ENCODE measurements at regions not wholly inside any gene's neighbourhood (a gene's known extent, or its start where the extent isn't known, plus 50 kb on each side); places are given as distances from the start of the nearest gene placed in this dataset.

- peak overlapping the region; percentile 43 for H3K27ac Mint-ChIP-seq (ENCODE audit: unreplicated experiment)
- no peaks in the 10 kb centered on the region for H3K9me3 Mint-ChIP-seq (ENCODE audit: unreplicated experiment)
- no peak for TF ChIP-seq EZH2 (IDR thresholded peaks at IDR 0.05; ENCODE audit: insufficient read depth, low read length)
- TF ChIP-seq CTCF (IDR thresholded peaks at IDR 0.05; ENCODE audit: insufficient read depth, low read depth, low read length) = no peak
- Histone ChIP-seq H3K79me2 (ENCODE audit: insufficient read depth, low read length) (no peaks in the 10 kb centered on the region), H2AFZ (ENCODE audit: low read depth, low read length) (no peak overlapping the region), H3K27me3 (ENCODE audit: insufficient read depth, low read length) (no peaks in the 10 kb centered on the region), H3K36me3 (ENCODE audit: insufficient read depth, low read length) (no peaks in the 10 kb centered on the region), H3K4me3 (ENCODE audit: insufficient read depth, low read depth, low read length) (no peak overlapping the region), H3K9ac (ENCODE audit: low read length) (no peak overlapping the region), H4K20me1 (ENCODE audit: insufficient read depth, low read length) (no peaks in the 10 kb centered on the region), H3K27ac (ENCODE audit: low read depth, low read length) (no peak overlapping the region), H3K4me2 (ENCODE audit: low read length) (peak overlapping the region; percentile 30), H3K4me1 (ENCODE audit: insufficient read depth, low read length) (peaks cover 23% of the 10 kb centered on the region), H3K9me3 (ENCODE audit: insufficient read depth, low read depth, low read length) (no peaks in the 10 kb centered on the region)
- H3K4me1 Mint-ChIP-seq (ENCODE audit: low read depth, unreplicated experiment) = peaks cover 37% of the 10 kb centered on the region
- DNase-seq (ENCODE audit: low read depth) (no peak), FAIRE-seq (no peak)
- H3K36me3 Mint-ChIP-seq (ENCODE audit: low read depth, unreplicated experiment) = peaks cover 2% of the 10 kb centered on the region
- H3K4me3 Mint-ChIP-seq (ENCODE audit: unreplicated experiment) = no peak overlapping the region
- H3K27me3 Mint-ChIP-seq (ENCODE audit: low read depth, unreplicated experiment) = peaks cover 2% of the 10 kb centered on the region
Observed at GRCh38 chr13:40059540-40060232, 404.2 kb downstream of the COG6 start.

GRCh38 chr13:40060296-40061007 is 405.0 kb downstream of the COG6 start:
- Histone ChIP-seq H3K4me2 (ENCODE audit: low read length) (peak overlapping the region; percentile 30), H2AFZ (ENCODE audit: low read depth, low read length) (no peak overlapping the region), H3K27me3 (ENCODE audit: insufficient read depth, low read length) (no peaks in the 10 kb centered on the region), H4K20me1 (ENCODE audit: insufficient read depth, low read length) (no peaks in the 10 kb centered on the region), H3K36me3 (ENCODE audit: insufficient read depth, low read length) (no peaks in the 10 kb centered on the region), H3K27ac (ENCODE audit: low read depth, low read length) (no peak overlapping the region), H3K79me2 (ENCODE audit: insufficient read depth, low read length) (no peaks in the 10 kb centered on the region), H3K9me3 (ENCODE audit: insufficient read depth, low read depth, low read length) (no peaks in the 10 kb centered on the region), H3K4me3 (ENCODE audit: insufficient read depth, low read depth, low read length) (no peak overlapping the region), H3K4me1 (ENCODE audit: insufficient read depth, low read length) (peaks cover 26% of the 10 kb centered on the region), H3K9ac (ENCODE audit: low read length) (no peak overlapping the region)
- Mint-ChIP-seq H3K27me3 (ENCODE audit: low read depth, unreplicated experiment) (no peaks in the 10 kb centered on the region), H3K4me3 (ENCODE audit: unreplicated experiment) (no peak overlapping the region), H3K36me3 (ENCODE audit: low read depth, unreplicated experiment) (peaks cover 2% of the 10 kb centered on the region), H3K27ac (ENCODE audit: unreplicated experiment) (peak overlapping the region; percentile 43), H3K9me3 (ENCODE audit: unreplicated experiment) (no peaks in the 10 kb centered on the region), H3K4me1 (ENCODE audit: low read depth, unreplicated experiment) (peaks cover 44% of the 10 kb centered on the region)
- DNase-seq (ENCODE audit: low read depth) (peak; percentile 93), FAIRE-seq (no peak)
- TF ChIP-seq EZH2 (IDR thresholded peaks at IDR 0.05; ENCODE audit: insufficient read depth, low read length) (no peak), CTCF (IDR thresholded peaks at IDR 0.05; ENCODE audit: insufficient read depth, low read depth, low read length) (no peak)

All from astrocyte (in vitro differentiated cells and primary cell).